HCT116 (cell line): ENCODE measurements at regions not wholly inside any gene's neighbourhood (a gene's known extent, or its start where the extent isn't known, plus 50 kb on each side); places are given as distances from the start of the nearest gene placed in this dataset.

ENCODE experiments used
- ATAC-seq: fragments of 200-7000 bp; cut with Tn5 transposase; 2 replicates; pipeline ENCODE4 v1.9.1; 2020; ENCODE audit warnings: mild to moderate bottlenecking, moderate library complexity
- BruUV-seq: library from RNA; stranded (reverse); fragments of 400-500 nt; replicated peaks from 2 replicates; lab custom pipeline; 2021; lab: Mats Ljungman, UMichigan
- CTCF ChIA-PET: fragments of 300-600 bp; sonication (Branson Sonifier 250); formaldehyde crosslinking; loops from one replicate; lab custom pipeline; 2021; ENCODE audit warnings: antibody characterized with exemption; lab: Charles Lee
- POLR2A ChIA-PET: fragments of 300-600, 350-600 bp; sonication (Branson Sonifier 250); formaldehyde crosslinking; loops from one replicate; lab custom pipeline; 2021; ENCODE audit warnings: antibody characterized with exemption; lab: Charles Lee
- RAD21 ChIA-PET, 2 experiments: fragments of 300-600 bp; sonication (Branson Sonifier 250); formaldehyde crosslinking; loops; one replicate each; lab custom pipeline; 2023; ENCODE audit warnings: low total read pairs in 2 of 2; ENCODE audit not compliant: uncharacterized antibody in 2 of 2, unreplicated experiment in 2 of 2, low non-redundant PET in 1 of 2; lab: Charles Lee
- DNase-seq: peaks from one replicate; pipeline ENCODE4 v3.0.0-alpha.2; 2010; ENCODE audit warnings: low read depth, low spot score
- H2AFZ ChIP-seq: fragments of 200-600 bp; shearing (Covaris generic), sonication (generic); 2 replicates; pipeline ENCODE4 v1.6.1; 2017; ENCODE audit warnings: low read depth, mixed run types, mixed read lengths, antibody characterized with exemption, low read length; ENCODE audit not compliant: poor library complexity, severe bottlenecking
- H3K27ac ChIP-seq: 2 replicates; pipeline ENCODE4 v1.5.1; 2012; ENCODE audit warnings: low read depth, low read length
- H3K27me3 ChIP-seq: fragments of 200-600 bp; sonication (generic); 2 replicates; pipeline ENCODE4 v1.6.1; 2016; ENCODE audit warnings: mixed run types, low read length, mixed read lengths; ENCODE audit not compliant: insufficient read depth
- H3K36me3 ChIP-seq, 2 experiments: fragments of 200-500 bp in 1 of 2; fragments of 200-600 bp in 1 of 2; sonication (Bioruptor generic) in 1 of 2; sonication (generic) in 1 of 2; 2 replicates each; pipeline versions ENCODE4 v1.5.1 to v1.6.1; 2014 to 2016; ENCODE audit warnings: low read length in 2 of 2, inconsistent platforms in 1 of 2, mixed read lengths in 1 of 2, mixed run types in 1 of 2; ENCODE audit not compliant: insufficient read depth in 2 of 2, control insufficient read depth in 1 of 2
- H3K4me1 ChIP-seq, 2 experiments: fragments of 200-600 bp in 1 of 2; sonication (generic) in 1 of 2; 2 replicates each; pipeline versions ENCODE4 v1.5.1 to v1.6.1; 2012 to 2017; ENCODE audit warnings: low read length in 2 of 2, inconsistent platforms in 1 of 2, mild to moderate bottlenecking in 1 of 2, mixed read lengths in 1 of 2, mixed run types in 1 of 2, moderate library complexity in 1 of 2; ENCODE audit not compliant: insufficient read depth in 2 of 2, control insufficient read depth in 1 of 2
- H3K4me2 ChIP-seq: fragments of 200-600 bp; sonication (generic); 2 replicates; pipeline ENCODE4 v1.6.1; 2017; ENCODE audit warnings: mixed run types, low read length, mixed read lengths
- H3K4me3 ChIP-seq, 2 experiments: fragments of 200-600 bp in 1 of 2; sonication (generic) in 1 of 2; replicated peaks in 1 of 2; 2 replicates each; pipeline ENCODE4 v1.5.1; 2011 to 2016; ENCODE audit warnings: low read length in 2 of 2, control low read depth in 1 of 2, low read depth in 1 of 2, mild to moderate bottlenecking in 1 of 2, mixed read lengths in 1 of 2, mixed run types in 1 of 2
- H3K79me2 ChIP-seq: fragments of 200-600 bp; sonication (generic); 2 replicates; pipeline ENCODE4 v1.6.1; 2017; ENCODE audit warnings: mild to moderate bottlenecking, mixed run types, low read length, moderate library complexity, mixed read lengths; ENCODE audit not compliant: insufficient read depth
- H3K9ac ChIP-seq: fragments of 200-600 bp; sonication (generic); 2 replicates; pipeline ENCODE4 v1.6.1; 2016; ENCODE audit warnings: low read length, mixed read lengths
- H3K9me2 ChIP-seq: fragments of 200-600 bp; sonication (generic), shearing (Covaris generic); 2 replicates; pipeline ENCODE4 v1.6.1; 2017; ENCODE audit warnings: mixed run types, mild to moderate bottlenecking, moderate library complexity; ENCODE audit not compliant: insufficient read depth
- H3K9me3 ChIP-seq, 2 experiments: fragments of 200-500 bp in 1 of 2; fragments of 200-600 bp in 1 of 2; sonication (Bioruptor generic) in 1 of 2; sonication (generic) in 1 of 2; 2 replicates each; pipeline ENCODE4 v1.6.1; 2014 to 2017; ENCODE audit warnings: low read length in 2 of 2, mixed read lengths in 2 of 2, inconsistent platforms in 1 of 2, low read depth in 1 of 2, mild to moderate bottlenecking in 1 of 2, mixed run types in 1 of 2, moderate library complexity in 1 of 2; ENCODE audit not compliant: control insufficient read depth in 1 of 2, insufficient read depth in 1 of 2
- H4K20me1 ChIP-seq: fragments of 200-600 bp; sonication (generic), shearing (Covaris generic); 2 replicates; pipeline ENCODE4 v1.6.1; 2017; ENCODE audit warnings: mixed run types, mild to moderate bottlenecking, moderate library complexity; ENCODE audit not compliant: insufficient read depth
- ATF3 ChIP-seq: IDR thresholded peaks from 2 replicates; pipeline ENCODE4 v1.6.1; 2012
- CBX3 ChIP-seq: IDR thresholded peaks from 2 replicates; pipeline ENCODE4 v1.6.1; 2012; ENCODE audit warnings: low read depth
- CEBPB ChIP-seq: IDR thresholded peaks from 2 replicates; pipeline ENCODE4 v1.6.1; 2012; ENCODE audit warnings: low read depth
- EGR1 ChIP-seq: IDR thresholded peaks from 2 replicates; pipeline ENCODE4 v1.6.1; 2012; ENCODE audit warnings: low read depth
- ELF1 ChIP-seq: IDR thresholded peaks from 2 replicates; pipeline ENCODE4 v1.6.1; 2012; ENCODE audit warnings: low read depth, borderline replicate concordance
- MAX ChIP-seq: IDR thresholded peaks from 2 replicates; pipeline ENCODE4 v1.6.1; 2012
- POLR2A ChIP-seq: IDR thresholded peaks from 2 replicates; pipeline ENCODE4 v1.7.0; 2011; ENCODE audit warnings: borderline replicate concordance; ENCODE audit not compliant: insufficient read depth, insufficient read length; ENCODE audit errors: extremely low read depth
- POLR2AphosphoS5 ChIP-seq: IDR thresholded peaks from 2 replicates; pipeline ENCODE4 v1.6.1; 2011; ENCODE audit warnings: mild to moderate bottlenecking, low read depth, low read length, moderate library complexity
- RAD21 ChIP-seq: IDR thresholded peaks from 2 replicates; pipeline ENCODE4 v1.6.1; 2012; ENCODE audit warnings: low read depth, mild to moderate bottlenecking
- SIN3A ChIP-seq: IDR thresholded peaks from 2 replicates; pipeline ENCODE4 v1.6.1; 2012; ENCODE audit warnings: low read depth
- SP1 ChIP-seq: IDR thresholded peaks from 2 replicates; pipeline ENCODE4 v1.6.1; 2012; ENCODE audit warnings: low read depth
- TCF7L2 ChIP-seq: IDR thresholded peaks from 2 replicates; pipeline ENCODE4 v1.7.0; 2011; ENCODE audit warnings: borderline replicate concordance, inconsistent platforms; ENCODE audit not compliant: insufficient read depth, insufficient read length; ENCODE audit errors: extremely low read depth
- YY1 ChIP-seq: IDR thresholded peaks from 2 replicates; pipeline ENCODE4 v1.6.1; 2011; ENCODE audit warnings: low read length, low read depth, moderate library complexity, mild to moderate bottlenecking; ENCODE audit not compliant: insufficient replicate concordance; ENCODE audit errors: extremely low read depth
- ZFX ChIP-seq: fragments of 450-650 bp; IDR thresholded peaks from 2 replicates; pipeline ENCODE4 v1.6.1; 2017
- intact Hi-C: fragments of 100-400 bp; cut with micrococcal nuclease; formaldehyde crosslinking; loops from 2 replicates; pipeline ENCODE4 v1.10.0; 2022
- TF ChIP-seq, protein P1 (sequence below): IDR thresholded peaks from 2 replicates; pipeline ENCODE4 v1.6.1; 2012; ENCODE audit warnings: low read depth

- H4K20me1 ChIP-seq = no peaks in the 10 kb centered on the region
- H3K4me2 ChIP-seq = no peak overlapping the region
- no peaks in the 10 kb centered on the region for H3K79me2 ChIP-seq
- BruUV-seq = no TSS peak
- no peak for DNase-seq
- RAD21 ChIA-PET = no interaction called here
- H3K4me3 ChIP-seq = no peak overlapping the region
- TF ChIP-seq CBX3 = no peak
- no peak for TF ChIP-seq POLR2AphosphoS5
- TF ChIP-seq SIN3A = no peak
- no peak for TF ChIP-seq MAX
- TF ChIP-seq ATF3 = no peak
- no peak for TF ChIP-seq POLR2A
- TF ChIP-seq, protein P1, sequence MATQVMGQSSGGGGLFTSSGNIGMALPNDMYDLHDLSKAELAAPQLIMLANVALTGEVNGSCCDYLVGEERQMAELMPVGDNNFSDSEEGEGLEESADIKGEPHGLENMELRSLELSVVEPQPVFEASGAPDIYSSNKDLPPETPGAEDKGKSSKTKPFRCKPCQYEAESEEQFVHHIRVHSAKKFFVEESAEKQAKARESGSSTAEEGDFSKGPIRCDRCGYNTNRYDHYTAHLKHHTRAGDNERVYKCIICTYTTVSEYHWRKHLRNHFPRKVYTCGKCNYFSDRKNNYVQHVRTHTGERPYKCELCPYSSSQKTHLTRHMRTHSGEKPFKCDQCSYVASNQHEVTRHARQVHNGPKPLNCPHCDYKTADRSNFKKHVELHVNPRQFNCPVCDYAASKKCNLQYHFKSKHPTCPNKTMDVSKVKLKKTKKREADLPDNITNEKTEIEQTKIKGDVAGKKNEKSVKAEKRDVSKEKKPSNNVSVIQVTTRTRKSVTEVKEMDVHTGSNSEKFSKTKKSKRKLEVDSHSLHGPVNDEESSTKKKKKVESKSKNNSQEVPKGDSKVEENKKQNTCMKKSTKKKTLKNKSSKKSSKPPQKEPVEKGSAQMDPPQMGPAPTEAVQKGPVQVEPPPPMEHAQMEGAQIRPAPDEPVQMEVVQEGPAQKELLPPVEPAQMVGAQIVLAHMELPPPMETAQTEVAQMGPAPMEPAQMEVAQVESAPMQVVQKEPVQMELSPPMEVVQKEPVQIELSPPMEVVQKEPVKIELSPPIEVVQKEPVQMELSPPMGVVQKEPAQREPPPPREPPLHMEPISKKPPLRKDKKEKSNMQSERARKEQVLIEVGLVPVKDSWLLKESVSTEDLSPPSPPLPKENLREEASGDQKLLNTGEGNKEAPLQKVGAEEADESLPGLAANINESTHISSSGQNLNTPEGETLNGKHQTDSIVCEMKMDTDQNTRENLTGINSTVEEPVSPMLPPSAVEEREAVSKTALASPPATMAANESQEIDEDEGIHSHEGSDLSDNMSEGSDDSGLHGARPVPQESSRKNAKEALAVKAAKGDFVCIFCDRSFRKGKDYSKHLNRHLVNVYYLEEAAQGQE = no peak
- no peak for TF ChIP-seq RAD21
- TF ChIP-seq ZFX = no peak
- TF ChIP-seq CEBPB = no peak
- no peak for TF ChIP-seq ELF1
- no peak for TF ChIP-seq EGR1
- no peak for TF ChIP-seq SP1
- TF ChIP-seq YY1 = no peak
- no peak for TF ChIP-seq TCF7L2
- no peaks in the 10 kb centered on the region for H3K4me1 ChIP-seq
- no peaks in the 10 kb centered on the region for H3K36me3 ChIP-seq
- intact Hi-C loops = no loop called here
- H3K9me3 ChIP-seq = peaks cover 12 to 33% of the 10 kb centered on the region in 2 experiments; a peak in 2 of 4 replicates
- no peak overlapping the region for H3K27ac ChIP-seq
- POLR2A ChIA-PET = no interaction called here
- ATAC-seq = no peak
- no peak overlapping the region for H3K9ac ChIP-seq
- CTCF ChIA-PET = no interaction called here
- no peaks in the 10 kb centered on the region for H3K27me3 ChIP-seq
- no peaks in the 10 kb centered on the region for H3K9me2 ChIP-seq
- no peak overlapping the region for H2AFZ ChIP-seq
Measured at GRCh38 chr19:30856376-30856775, 484.2 kb downstream of the ZNF536 start.
